Stimulated activated naive B cell treated with anti-CD40 and anti-IgM and Interleukin-4, amounts not matched to agents 10 μg/mL and 1 μg/mL and 100 μg/mL, for 72 hours (primary cell): ENCODE measurements at regions not wholly inside any gene's neighbourhood (a gene's known extent, or its start where the extent isn't known, plus 50 kb on each side); places are given as distances from the start of the nearest gene placed in this dataset.
A peak's percentile ranks its signal among the peaks of the same experiment; 100 is the strongest.

Experiments used
- ATAC-seq, 2 donors: fragments of 150-1000 bp; cut with Tn5 transposase; replicated peaks; 2 replicates each; pipeline ENCODE4 v1.10.0; 2021; ENCODE audit warnings: moderate library complexity in 1 of 2
- DNase-seq: peaks from one replicate; pipeline ENCODE4 v3.0.0; 2021
- H3K27ac Mint-ChIP-seq: one replicate; pipeline ENCODE4 v1.8.0; 2022; ENCODE audit warnings: mild to moderate bottlenecking, mixed read lengths
- H3K27me3 Mint-ChIP-seq, 2 donors: one replicate each; pipeline ENCODE4 v1.8.0; 2022; ENCODE audit warnings: mixed read lengths in 2 of 2
- H3K36me3 Mint-ChIP-seq, 2 donors: one replicate each; pipeline ENCODE4 v1.8.0; 2022; ENCODE audit warnings: mixed read lengths in 2 of 2, mild to moderate bottlenecking in 1 of 2
- H3K4me1 Mint-ChIP-seq, 2 donors: one replicate each; pipeline ENCODE4 v1.8.0; 2022; ENCODE audit warnings: mixed read lengths in 2 of 2, mild to moderate bottlenecking in 1 of 2
- H3K4me3 Mint-ChIP-seq, 2 donors: one replicate each; pipeline ENCODE4 v1.8.0; 2022; ENCODE audit warnings: mild to moderate bottlenecking in 2 of 2, mixed read lengths in 2 of 2, moderate library complexity in 1 of 2
- H3K9me3 Mint-ChIP-seq, 2 donors: one replicate each; pipeline ENCODE4 v1.8.0; 2022; ENCODE audit warnings: mixed read lengths in 2 of 2, mild to moderate bottlenecking in 1 of 2

DNA sequence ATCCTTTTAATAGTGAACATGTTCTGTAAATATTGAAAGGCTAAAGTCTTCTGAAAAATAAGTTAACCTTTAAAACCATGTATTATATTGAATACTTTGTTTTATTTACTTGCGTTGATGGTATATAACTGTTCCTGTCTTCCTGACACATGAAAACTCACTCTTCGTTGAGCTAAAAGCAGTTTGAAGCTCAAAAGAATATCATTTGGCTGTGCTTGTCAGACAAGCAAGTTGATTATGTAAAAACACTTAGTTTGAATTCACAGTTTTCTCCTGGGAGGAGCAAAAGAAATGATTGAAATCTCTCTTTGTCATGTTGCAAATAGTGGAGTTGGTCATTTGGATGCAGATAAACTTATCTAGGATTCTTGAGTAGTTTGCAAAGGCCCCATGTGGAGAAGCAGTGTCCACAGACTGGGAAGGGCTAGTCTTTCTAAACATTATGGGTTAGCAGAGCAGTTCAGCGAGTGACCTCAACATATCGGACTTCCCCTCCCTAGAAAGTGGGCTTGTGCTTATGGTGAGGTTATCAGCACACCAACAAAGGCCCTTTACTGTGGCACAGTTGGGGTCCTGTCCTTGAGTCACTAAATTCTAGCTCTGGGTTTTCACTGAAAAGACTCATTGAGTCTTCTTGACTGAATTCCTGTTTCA lies 290.4 kb downstream of the CSNK1G3 start:
- Mint-ChIP-seq H3K4me3 (no peak overlapping the region), H3K36me3 (no peaks in the 10 kb centered on the region), H3K4me1 (no peaks in the 10 kb centered on the region), H3K27ac (no peak overlapping the region), H3K9me3 (no peaks in the 10 kb centered on the region), H3K27me3 (no peaks in the 10 kb centered on the region)
- DNase-seq: no peak
- ATAC-seq: no peak

GRCh38 chr5:123800640-123801039 lies 288.7 kb downstream of the CSNK1G3 start:
- H3K27ac Mint-ChIP-seq: no peak overlapping the region
- no peak for ATAC-seq
- no peak overlapping the region for H3K4me3 Mint-ChIP-seq

DNA sequence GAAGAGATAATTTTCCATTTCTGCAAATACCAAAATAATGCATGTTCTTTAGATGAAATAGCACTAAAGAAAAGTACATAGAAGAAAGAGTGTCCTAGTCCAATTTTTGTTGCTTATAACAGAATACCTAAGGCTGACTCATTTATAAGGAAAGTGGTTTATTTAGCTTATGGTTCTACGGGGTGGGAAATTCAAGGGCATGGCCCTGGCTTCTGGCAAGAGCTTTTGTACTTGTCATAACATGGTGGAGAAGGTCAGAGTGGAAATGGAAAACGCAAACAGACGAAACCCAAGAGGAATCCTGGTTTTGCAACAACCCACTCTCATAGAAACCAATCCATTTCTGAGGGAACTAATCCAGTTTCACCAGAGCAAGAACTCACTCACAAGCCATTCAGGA lies 283.7 kb downstream of the CSNK1G3 start:
- Mint-ChIP-seq H3K9me3 (no peaks in the 10 kb centered on the region), H3K27ac (no peak overlapping the region), H3K4me3 (no peak overlapping the region), H3K4me1 (no peaks in the 10 kb centered on the region), H3K36me3 (no peaks in the 10 kb centered on the region), H3K27me3 (peaks cover 0 to 3% of the 10 kb centered on the region in 2 donors)
- ATAC-seq (no peak), DNase-seq (no peak)

More at GRCh38 chr5:123800640-123801039, 288.7 kb downstream of the CSNK1G3 start:
- no peaks in the 10 kb centered on the region for H3K4me1 Mint-ChIP-seq
- no peaks in the 10 kb centered on the region for H3K27me3 Mint-ChIP-seq
- no peaks in the 10 kb centered on the region for H3K9me3 Mint-ChIP-seq
- no peak for DNase-seq
- no peaks in the 10 kb centered on the region for H3K36me3 Mint-ChIP-seq

DNA sequence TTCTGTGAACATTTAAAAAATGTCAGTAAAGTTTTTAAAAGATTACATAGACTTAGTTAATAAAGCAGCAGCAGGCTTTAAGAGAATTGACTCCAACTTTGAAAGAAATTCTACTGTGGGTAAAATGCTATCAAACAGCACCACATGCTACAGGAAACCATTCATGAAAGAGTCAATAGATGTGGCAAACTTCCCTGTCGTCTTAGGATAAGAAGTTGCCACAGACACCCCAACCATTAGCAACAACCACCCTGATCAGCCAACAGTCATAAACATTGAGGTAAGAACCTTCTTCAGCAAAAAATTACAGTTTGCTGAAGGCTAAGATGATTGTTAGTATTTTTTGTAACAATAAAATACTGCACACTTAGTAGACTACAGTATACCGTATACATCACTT lies 278.2 kb downstream of the CSNK1G3 start:
- H3K36me3 Mint-ChIP-seq: peaks cover 2 to 7% of the 10 kb centered on the region in 2 donors
- DNase-seq (no peak), ATAC-seq (no peak)
- H3K9me3 Mint-ChIP-seq: peaks cover 12 to 14% of the 10 kb centered on the region in 2 donors
- no peak overlapping the region for H3K27ac Mint-ChIP-seq
- H3K4me1 Mint-ChIP-seq: peaks cover 6 to 10% of the 10 kb centered on the region in 2 donors
- H3K4me3 Mint-ChIP-seq: no peak overlapping the region
- H3K27me3 Mint-ChIP-seq: peaks cover 3 to 4% of the 10 kb centered on the region in 2 donors

DNA sequence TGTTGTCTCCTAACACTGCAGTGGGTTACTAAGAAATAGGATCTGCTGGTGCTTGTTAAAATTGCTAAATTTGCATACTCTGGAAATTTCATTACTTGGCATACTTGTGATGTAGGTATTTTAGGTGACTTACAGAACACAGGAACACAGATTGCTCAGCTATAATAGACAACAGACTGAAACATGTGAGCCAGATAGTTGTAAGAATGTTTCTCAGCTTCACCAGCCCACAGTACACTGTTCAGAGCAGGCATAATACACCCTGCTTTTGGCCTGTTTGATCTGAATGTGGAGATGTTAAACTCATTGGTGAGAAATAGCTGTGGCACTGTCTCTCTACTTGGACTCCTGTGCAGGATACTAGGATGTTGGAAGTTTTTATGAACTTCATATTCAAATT lies 275.7 kb downstream of the CSNK1G3 start:
- no peak for DNase-seq
- H3K4me1 Mint-ChIP-seq: peaks cover 6 to 10% of the 10 kb centered on the region in 2 donors
- peaks cover 0 to 4% of the 10 kb centered on the region in 2 donors for H3K27me3 Mint-ChIP-seq
- peaks cover 12 to 14% of the 10 kb centered on the region in 2 donors for H3K9me3 Mint-ChIP-seq
- no peak overlapping the region for H3K4me3 Mint-ChIP-seq
- H3K36me3 Mint-ChIP-seq: peaks cover 2 to 7% of the 10 kb centered on the region in 2 donors
- H3K27ac Mint-ChIP-seq: no peak overlapping the region
- ATAC-seq: no peak

DNA sequence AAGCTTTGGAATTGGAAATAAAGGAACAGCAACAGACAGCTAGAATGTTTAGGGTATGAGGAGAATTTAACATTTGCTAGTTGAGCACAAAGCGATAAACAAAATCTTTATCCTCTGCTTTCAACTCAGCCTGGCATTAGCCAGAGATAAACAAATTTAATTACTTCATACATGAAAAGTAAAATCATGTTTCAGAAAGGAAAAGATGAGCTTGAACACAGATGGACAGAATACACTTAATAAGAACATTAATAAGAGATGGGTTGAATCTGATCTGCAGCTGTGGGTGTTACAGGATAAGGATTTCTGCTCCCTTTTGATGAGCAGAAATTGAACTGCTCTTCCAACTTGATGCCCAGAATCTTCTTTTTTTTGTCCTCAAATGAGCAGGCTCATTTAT lies 275.2 kb downstream of the CSNK1G3 start:
- peaks cover 2 to 7% of the 10 kb centered on the region in 2 donors for H3K36me3 Mint-ChIP-seq
- H3K27ac Mint-ChIP-seq: no peak overlapping the region
- ATAC-seq (no peak), DNase-seq (no peak)
- peaks cover 12 to 14% of the 10 kb centered on the region in 2 donors for H3K9me3 Mint-ChIP-seq
- peaks cover 6 to 10% of the 10 kb centered on the region in 2 donors for H3K4me1 Mint-ChIP-seq
- H3K27me3 Mint-ChIP-seq: peaks cover 0 to 4% of the 10 kb centered on the region in 2 donors
- no peak overlapping the region for H3K4me3 Mint-ChIP-seq

DNA sequence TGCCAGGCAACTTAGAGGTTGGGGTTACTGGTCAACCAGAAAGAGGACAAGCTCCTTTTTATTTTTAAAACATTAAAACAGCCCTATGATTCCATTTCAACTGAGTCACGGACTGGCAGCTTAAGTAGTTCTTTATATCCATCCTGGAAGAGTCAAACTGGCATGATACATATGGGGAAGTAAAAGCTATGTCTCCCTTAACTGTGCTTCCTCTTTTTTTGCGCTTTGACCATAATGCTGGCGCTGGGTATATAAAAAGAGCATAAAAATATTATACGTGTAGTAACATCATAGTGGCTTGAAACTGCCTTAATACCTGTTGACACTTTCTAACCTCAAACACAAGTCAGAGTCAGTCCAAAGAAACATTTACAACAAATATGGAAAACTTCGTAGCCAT lies 274.4 kb downstream of the CSNK1G3 start:
- H3K27ac Mint-ChIP-seq: no peak overlapping the region
- H3K36me3 Mint-ChIP-seq: peaks cover 2 to 7% of the 10 kb centered on the region in 2 donors

GRCh38 chr5:123785162-123786071 lies 273.4 kb downstream of the CSNK1G3 start:
- no peak for DNase-seq

More for the DNA sequence above, 274.4 kb downstream of the CSNK1G3 start:
- ATAC-seq: peak; percentile 50 to 65
- no peak for DNase-seq
- peaks cover 0 to 4% of the 10 kb centered on the region in 2 donors for H3K27me3 Mint-ChIP-seq
- H3K4me3 Mint-ChIP-seq: no peak overlapping the region
- peaks cover 12 to 14% of the 10 kb centered on the region in 2 donors for H3K9me3 Mint-ChIP-seq
- H3K4me1 Mint-ChIP-seq: peaks cover 6 to 10% of the 10 kb centered on the region in 2 donors

DNA sequence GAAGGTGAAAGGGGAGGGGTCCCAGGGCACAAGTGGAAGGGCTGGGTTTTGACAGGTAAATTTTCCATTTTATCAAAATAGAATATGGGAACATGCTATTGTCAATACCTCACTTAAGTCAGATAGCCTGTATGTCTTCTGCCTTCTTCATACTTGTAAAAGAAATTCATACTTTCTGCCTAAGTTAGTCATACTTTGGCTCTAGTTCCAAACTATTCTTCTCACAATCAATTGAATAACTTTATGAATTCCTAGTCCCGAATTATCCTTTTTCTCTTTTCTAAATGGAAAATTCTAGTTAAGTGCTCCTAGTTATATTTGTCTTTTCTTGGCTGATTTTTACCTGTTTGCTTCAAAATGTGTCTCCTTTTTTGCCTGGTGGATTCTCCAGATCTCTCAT lies 271.4 kb downstream of the CSNK1G3 start:
- DNase-seq (no peak), ATAC-seq (no peak)
- Mint-ChIP-seq H3K4me1 (peaks cover 6 to 10% of the 10 kb centered on the region in 2 donors), H3K4me3 (no peak overlapping the region), H3K36me3 (no peaks in the 10 kb centered on the region), H3K27me3 (peaks cover 0 to 4% of the 10 kb centered on the region in 2 donors), H3K9me3 (no peaks in the 10 kb centered on the region), H3K27ac (no peak overlapping the region)

More at GRCh38 chr5:123785162-123786071, 273.4 kb downstream of the CSNK1G3 start:
- ATAC-seq: no peak
- H3K4me3 Mint-ChIP-seq: no peak overlapping the region
- H3K4me1 Mint-ChIP-seq: peaks cover 6 to 10% of the 10 kb centered on the region in 2 donors
- peaks cover 0 to 4% of the 10 kb centered on the region in 2 donors for H3K27me3 Mint-ChIP-seq
- peaks cover 2 to 7% of the 10 kb centered on the region in 2 donors for H3K36me3 Mint-ChIP-seq
- peaks cover 12 to 14% of the 10 kb centered on the region in 2 donors for H3K9me3 Mint-ChIP-seq
- no peak overlapping the region for H3K27ac Mint-ChIP-seq

GRCh38 chr5:123778641-123779040 lies 266.7 kb downstream of the CSNK1G3 start:
- Mint-ChIP-seq H3K4me1 (no peaks in the 10 kb centered on the region), H3K4me3 (no peak overlapping the region), H3K9me3 (no peaks in the 10 kb centered on the region), H3K27ac (no peak overlapping the region), H3K36me3 (no peaks in the 10 kb centered on the region), H3K27me3 (no peaks in the 10 kb centered on the region)
- ATAC-seq (no peak), DNase-seq (no peak)

DNA sequence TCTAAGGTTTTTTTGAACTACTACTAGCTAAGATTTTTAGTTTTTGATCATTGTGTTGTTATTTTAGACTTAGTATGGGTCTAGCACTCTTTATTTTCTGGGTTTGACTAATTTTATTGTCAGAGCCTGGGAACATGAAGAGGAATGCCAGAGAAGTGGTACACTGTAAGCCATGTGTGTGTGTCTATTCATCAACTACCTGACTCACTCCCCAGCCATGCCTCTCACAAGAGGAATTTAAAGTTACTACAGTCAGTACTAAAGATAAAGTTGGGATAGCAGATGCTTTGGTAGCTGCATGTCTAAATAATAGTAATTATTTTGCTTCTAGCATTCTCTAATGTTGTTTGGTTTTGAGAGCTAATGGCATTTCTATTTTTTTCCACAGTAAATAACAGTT lies 264.8 kb downstream of the CSNK1G3 start:
- Mint-ChIP-seq H3K9me3 (peaks cover 4 to 6% of the 10 kb centered on the region in 2 donors), H3K4me1 (no peaks in the 10 kb centered on the region), H3K27me3 (no peaks in the 10 kb centered on the region), H3K27ac (no peak overlapping the region), H3K4me3 (no peak overlapping the region), H3K36me3 (no peaks in the 10 kb centered on the region)
- DNase-seq (no peak), ATAC-seq (no peak)

DNA sequence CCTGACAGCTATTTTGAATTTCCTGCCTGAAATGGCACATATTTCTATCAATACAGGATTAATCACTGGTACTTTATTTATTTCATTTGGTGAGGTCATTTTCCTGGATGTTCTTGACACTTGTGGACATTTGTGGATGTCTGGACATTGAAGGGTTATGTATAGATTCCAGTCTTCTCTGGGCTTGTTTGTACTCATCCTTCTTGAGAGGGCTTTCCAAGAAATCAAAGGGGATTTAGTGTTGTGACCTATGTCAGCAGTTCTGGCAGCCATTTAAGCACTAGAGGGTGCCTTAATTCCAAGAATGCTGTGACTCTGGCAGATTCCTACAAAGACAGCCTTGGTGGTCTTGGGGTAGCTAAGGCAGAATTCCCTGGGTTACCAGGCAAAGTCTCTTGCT lies 259.7 kb downstream of the CSNK1G3 start:
- H3K27ac Mint-ChIP-seq: no peak overlapping the region
- ATAC-seq: no peak
- H3K4me1 Mint-ChIP-seq: no peaks in the 10 kb centered on the region
- DNase-seq: no peak
- H3K36me3 Mint-ChIP-seq: peaks cover 0 to 6% of the 10 kb centered on the region in 2 donors
- no peaks in the 10 kb centered on the region for H3K27me3 Mint-ChIP-seq
- peaks cover 10 to 11% of the 10 kb centered on the region in 2 donors for H3K9me3 Mint-ChIP-seq
- H3K4me3 Mint-ChIP-seq: no peak overlapping the region

GRCh38 chr5:123763201-123763600 lies 251.2 kb downstream of the CSNK1G3 start:
- H3K4me3 Mint-ChIP-seq: no peak overlapping the region
- peaks cover 0 to 2% of the 10 kb centered on the region in 2 donors for H3K36me3 Mint-ChIP-seq
- no peak overlapping the region for H3K27ac Mint-ChIP-seq
- H3K27me3 Mint-ChIP-seq: no peaks in the 10 kb centered on the region
- H3K4me1 Mint-ChIP-seq: no peaks in the 10 kb centered on the region
- H3K9me3 Mint-ChIP-seq: peaks cover 4 to 10% of the 10 kb centered on the region in 2 donors
- DNase-seq (no peak), ATAC-seq (no peak)

DNA sequence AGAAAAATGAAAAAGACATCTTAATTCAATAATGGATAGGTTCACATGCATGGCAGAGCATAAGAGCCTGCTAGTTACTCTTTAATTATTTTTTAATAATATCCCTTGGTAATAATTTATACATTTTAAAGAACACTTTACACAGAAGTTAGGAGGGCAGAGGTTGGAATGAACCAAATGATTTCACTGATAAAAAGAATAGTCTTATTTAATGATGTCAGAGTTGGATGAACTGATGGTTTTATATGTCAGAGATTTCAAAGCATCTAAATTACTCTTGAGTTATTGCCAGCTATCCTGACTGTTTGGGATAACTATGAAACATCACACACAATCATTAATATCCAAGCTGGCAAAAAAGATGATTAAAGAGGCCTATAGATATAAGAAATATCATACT lies 244.8 kb downstream of the CSNK1G3 start:
- no peak for ATAC-seq
- no peaks in the 10 kb centered on the region for H3K27me3 Mint-ChIP-seq
- no peak overlapping the region for H3K27ac Mint-ChIP-seq
- peaks cover 4% of the 10 kb centered on the region in 2 donors for H3K9me3 Mint-ChIP-seq
- H3K36me3 Mint-ChIP-seq: no peaks in the 10 kb centered on the region
- no peaks in the 10 kb centered on the region for H3K4me1 Mint-ChIP-seq
- H3K4me3 Mint-ChIP-seq: no peak overlapping the region
- no peak for DNase-seq

GRCh38 chr5:123756318-123756665 lies 244.3 kb downstream of the CSNK1G3 start:
- Mint-ChIP-seq H3K27me3 (no peaks in the 10 kb centered on the region), H3K27ac (no peak overlapping the region), H3K4me3 (no peak overlapping the region), H3K9me3 (peaks cover 4% of the 10 kb centered on the region in 2 donors), H3K4me1 (no peaks in the 10 kb centered on the region), H3K36me3 (no peaks in the 10 kb centered on the region)
- no peak for DNase-seq
- no peak for ATAC-seq
